ENCODE measurements at regions not wholly inside any gene's neighbourhood (a gene's known extent, or its start where the extent isn't known, plus 50 kb on each side); places are given as distances from the start of the nearest gene placed in this dataset.

DNA sequence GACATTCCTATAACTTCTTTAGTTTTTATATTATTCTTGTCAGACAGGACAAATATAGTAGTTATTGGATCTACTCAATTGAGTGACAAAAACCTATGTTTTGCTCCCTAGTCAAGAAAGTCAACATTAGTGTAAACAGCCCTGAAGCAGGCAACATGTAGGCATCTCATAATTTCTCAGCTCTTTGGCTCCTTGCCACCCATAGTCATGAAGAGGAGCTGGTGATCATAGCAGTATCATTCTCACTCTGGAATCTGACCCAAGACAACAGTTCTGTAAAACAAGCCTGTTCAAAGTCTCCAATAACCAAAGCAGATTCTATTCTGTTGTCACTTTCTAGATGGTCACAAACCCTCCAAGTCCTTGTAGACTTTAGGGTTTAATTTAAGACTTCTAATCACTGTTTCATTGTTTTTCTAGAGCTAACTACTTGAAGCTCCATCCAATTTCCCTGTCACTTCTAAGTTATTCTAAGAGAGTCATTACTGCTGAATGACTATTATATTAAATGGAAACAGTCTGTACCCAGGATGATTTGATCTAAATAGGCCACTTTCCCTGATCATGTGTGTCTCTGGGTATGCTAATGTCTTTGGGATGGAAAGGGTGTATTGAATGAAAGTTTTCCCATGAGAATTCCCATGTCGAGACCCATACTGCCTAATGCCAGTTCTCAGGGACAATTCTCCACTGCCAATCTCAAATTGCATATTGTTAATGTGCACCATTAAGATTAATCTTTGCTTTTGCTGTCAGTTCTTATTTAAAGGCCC is 533.3 kb downstream of the ACTL7B start:
- no peaks in the 10 kb centered on the region for H3K4me1 Mint-ChIP-seq (ENCODE audit: low read depth)
- peaks cover 6% of the 10 kb centered on the region for H3K9me3 Mint-ChIP-seq (ENCODE audit: low read depth)
- no peaks in the 10 kb centered on the region for H3K27me3 Mint-ChIP-seq
- H3K27ac Mint-ChIP-seq: no peak overlapping the region
- H3K36me3 Mint-ChIP-seq: no peaks in the 10 kb centered on the region
- H3K4me3 Mint-ChIP-seq: no peak overlapping the region

DNA sequence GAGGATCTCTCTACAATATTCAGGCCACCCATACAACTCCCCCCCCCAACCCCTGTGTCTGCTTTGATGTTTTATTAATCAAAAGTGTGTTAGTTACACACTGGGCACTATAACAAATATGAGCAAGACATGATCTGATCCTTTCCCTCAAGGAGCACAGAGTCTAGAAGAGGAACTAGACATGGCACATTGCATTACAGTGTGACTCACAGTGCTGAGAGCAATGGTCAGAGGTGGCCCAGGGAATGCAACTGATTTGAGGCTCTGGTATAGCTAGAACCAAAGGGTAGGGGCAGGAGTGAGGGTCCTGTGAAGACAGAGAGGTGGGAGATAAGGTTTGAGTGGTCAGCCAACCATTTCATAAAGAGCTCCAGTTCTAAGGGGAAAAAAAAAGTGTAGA is 539.2 kb downstream of the ACTL7B start:
- Mint-ChIP-seq H3K27ac (no peak overlapping the region), H3K4me1 (ENCODE audit: low read depth) (no peaks in the 10 kb centered on the region), H3K9me3 (ENCODE audit: low read depth) (peaks cover 5% of the 10 kb centered on the region), H3K27me3 (no peaks in the 10 kb centered on the region), H3K4me3 (no peak overlapping the region), H3K36me3 (no peaks in the 10 kb centered on the region)

DNA sequence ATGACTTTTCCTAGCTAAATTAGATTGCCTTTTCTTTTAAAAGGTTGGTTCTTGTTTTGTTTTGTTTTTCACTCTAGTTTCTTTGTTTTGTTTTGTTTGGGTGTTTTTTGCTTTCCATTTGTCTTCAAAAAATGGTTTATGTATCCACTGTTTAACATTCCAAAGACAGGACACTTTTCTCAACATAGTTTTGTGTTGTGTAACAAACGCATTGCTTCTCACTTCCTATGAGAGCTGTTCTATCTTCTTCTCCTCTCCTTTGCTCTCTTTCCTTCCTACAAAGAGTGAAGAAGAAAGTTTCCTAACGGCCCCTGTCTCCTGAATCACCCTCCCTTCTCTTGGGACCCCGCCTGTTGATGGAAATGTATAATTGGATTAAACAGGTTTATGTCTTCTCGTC is 539.7 kb downstream of the ACTL7B start:
- H3K27me3 Mint-ChIP-seq: no peaks in the 10 kb centered on the region
- peaks cover 5% of the 10 kb centered on the region for H3K9me3 Mint-ChIP-seq (ENCODE audit: low read depth)
- no peak overlapping the region for H3K27ac Mint-ChIP-seq
- no peak overlapping the region for H3K4me3 Mint-ChIP-seq
- no peaks in the 10 kb centered on the region for H3K36me3 Mint-ChIP-seq
- no peaks in the 10 kb centered on the region for H3K4me1 Mint-ChIP-seq (ENCODE audit: low read depth)

GRCh38 chr9:108311745-108312144 is 544.0 kb downstream of the ACTL7B start:
- no peaks in the 10 kb centered on the region for H3K36me3 Mint-ChIP-seq
- no peak overlapping the region for H3K4me3 Mint-ChIP-seq
- no peak overlapping the region for H3K27ac Mint-ChIP-seq
- H3K4me1 Mint-ChIP-seq (ENCODE audit: low read depth): no peaks in the 10 kb centered on the region
- no peaks in the 10 kb centered on the region for H3K27me3 Mint-ChIP-seq
- H3K9me3 Mint-ChIP-seq (ENCODE audit: low read depth): peaks cover 9% of the 10 kb centered on the region

GRCh38 chr9:108310202-108310601 is 545.6 kb downstream of the ACTL7B start:
- H3K9me3 Mint-ChIP-seq (ENCODE audit: low read depth): peaks cover 4% of the 10 kb centered on the region
- no peaks in the 10 kb centered on the region for H3K4me1 Mint-ChIP-seq (ENCODE audit: low read depth)
- H3K27ac Mint-ChIP-seq: no peak overlapping the region
- H3K27me3 Mint-ChIP-seq: no peaks in the 10 kb centered on the region
- H3K36me3 Mint-ChIP-seq: no peaks in the 10 kb centered on the region
- no peak overlapping the region for H3K4me3 Mint-ChIP-seq

DNA sequence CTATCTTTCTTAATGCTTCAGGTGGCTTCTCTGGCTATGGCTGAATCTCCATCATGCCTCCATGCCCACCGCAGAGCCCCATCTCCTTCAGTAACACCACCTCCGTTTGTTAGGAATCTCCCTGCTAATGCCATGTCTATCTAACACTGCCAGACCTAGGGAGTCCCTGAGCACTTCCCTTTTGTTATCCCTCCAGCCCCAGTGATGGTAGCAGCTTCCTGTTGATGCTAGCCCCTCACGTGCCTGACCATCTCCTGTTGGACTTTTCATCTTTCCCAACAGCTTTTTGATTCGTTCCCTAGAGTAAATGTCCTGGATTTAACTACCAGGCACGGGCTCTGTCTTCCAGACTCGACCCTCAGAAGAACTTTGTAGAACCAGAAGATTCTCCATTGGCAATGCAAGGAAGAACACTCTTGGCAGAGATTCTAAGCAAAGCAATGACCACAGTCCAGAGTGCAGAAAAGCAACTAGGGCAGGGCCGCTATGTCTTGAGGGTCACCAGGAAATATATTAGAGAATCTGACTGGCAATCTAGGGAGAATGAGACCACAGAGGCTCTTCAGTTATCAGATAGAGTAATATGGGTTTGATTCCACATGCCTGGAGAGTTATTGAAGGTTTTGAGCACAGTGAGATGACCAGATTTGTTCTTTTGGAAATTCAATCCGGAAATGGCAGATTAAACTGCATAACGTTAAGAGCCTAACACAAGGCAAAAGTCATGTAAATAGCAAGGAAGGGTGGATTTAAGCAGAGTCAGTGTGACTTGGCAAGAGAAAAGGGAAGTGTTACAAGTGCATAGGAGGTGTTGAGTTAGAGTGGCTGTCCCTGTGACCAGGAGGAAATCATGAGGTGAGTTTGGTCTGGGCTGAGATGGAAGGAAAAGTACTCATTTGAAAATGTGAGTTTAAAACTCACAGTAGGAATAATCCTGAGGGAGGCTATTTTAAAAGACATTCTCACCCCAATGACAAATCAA is 555.2 kb downstream of the ACTL7B start:
- Mint-ChIP-seq H3K36me3 (no peaks in the 10 kb centered on the region), H3K4me1 (ENCODE audit: low read depth) (no peaks in the 10 kb centered on the region), H3K4me3 (no peak overlapping the region), H3K27me3 (no peaks in the 10 kb centered on the region), H3K27ac (no peak overlapping the region), H3K9me3 (ENCODE audit: low read depth) (no peaks in the 10 kb centered on the region)

DNA sequence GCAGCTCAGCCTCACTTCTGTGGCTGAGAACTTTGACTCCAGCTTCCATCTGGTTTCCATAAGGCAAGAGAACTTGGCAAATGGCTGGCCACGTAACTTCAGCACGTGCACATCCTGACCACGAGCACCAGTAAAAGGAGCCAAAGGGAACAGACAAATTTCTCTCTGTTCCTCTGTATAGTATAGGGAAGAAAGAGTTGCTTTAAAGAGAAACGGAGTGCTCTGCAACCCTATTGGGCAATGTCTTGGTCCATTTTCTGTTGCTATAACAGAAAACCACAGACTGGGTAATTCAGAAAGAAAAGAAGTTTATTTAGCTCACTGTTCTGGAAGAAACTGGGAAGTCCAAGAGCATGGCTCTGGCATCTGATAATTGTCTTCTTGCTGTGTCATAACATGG is 558.7 kb downstream of the ACTL7B start:
- Mint-ChIP-seq H3K9me3 (ENCODE audit: low read depth) (peaks cover 5% of the 10 kb centered on the region), H3K27me3 (no peaks in the 10 kb centered on the region), H3K4me1 (ENCODE audit: low read depth) (no peaks in the 10 kb centered on the region), H3K36me3 (no peaks in the 10 kb centered on the region), H3K4me3 (no peak overlapping the region), H3K27ac (no peak overlapping the region)

DNA sequence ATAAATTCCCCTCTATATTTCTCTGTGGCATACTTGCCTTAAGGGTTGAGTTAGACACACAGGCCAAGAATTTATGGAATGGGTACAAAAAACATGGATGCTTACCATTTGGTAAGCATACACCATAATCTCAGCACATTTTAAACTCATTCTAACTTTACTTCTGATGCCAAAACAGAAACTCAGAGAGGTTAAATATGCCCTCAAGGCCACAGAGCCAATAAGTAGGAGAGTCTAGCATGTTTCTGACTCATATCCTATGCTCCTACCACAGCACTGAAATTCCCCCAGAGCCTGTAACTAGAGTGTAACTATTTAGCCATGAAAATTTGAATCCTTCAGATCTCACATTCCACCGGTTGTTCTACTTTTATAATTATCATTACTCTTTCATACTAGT is 559.7 kb downstream of the ACTL7B start:
- Mint-ChIP-seq H3K9me3 (ENCODE audit: low read depth) (peaks cover 5% of the 10 kb centered on the region), H3K4me3 (no peak overlapping the region), H3K4me1 (ENCODE audit: low read depth) (no peaks in the 10 kb centered on the region), H3K27ac (no peak overlapping the region), H3K36me3 (no peaks in the 10 kb centered on the region), H3K27me3 (no peaks in the 10 kb centered on the region)

GRCh38 chr9:108291586-108291932 is 564.2 kb downstream of the ACTL7B start:
- Mint-ChIP-seq H3K27me3 (no peaks in the 10 kb centered on the region), H3K36me3 (no peaks in the 10 kb centered on the region), H3K9me3 (ENCODE audit: low read depth) (peaks cover 5% of the 10 kb centered on the region), H3K27ac (no peak overlapping the region), H3K4me3 (no peak overlapping the region), H3K4me1 (ENCODE audit: low read depth) (no peaks in the 10 kb centered on the region)

DNA sequence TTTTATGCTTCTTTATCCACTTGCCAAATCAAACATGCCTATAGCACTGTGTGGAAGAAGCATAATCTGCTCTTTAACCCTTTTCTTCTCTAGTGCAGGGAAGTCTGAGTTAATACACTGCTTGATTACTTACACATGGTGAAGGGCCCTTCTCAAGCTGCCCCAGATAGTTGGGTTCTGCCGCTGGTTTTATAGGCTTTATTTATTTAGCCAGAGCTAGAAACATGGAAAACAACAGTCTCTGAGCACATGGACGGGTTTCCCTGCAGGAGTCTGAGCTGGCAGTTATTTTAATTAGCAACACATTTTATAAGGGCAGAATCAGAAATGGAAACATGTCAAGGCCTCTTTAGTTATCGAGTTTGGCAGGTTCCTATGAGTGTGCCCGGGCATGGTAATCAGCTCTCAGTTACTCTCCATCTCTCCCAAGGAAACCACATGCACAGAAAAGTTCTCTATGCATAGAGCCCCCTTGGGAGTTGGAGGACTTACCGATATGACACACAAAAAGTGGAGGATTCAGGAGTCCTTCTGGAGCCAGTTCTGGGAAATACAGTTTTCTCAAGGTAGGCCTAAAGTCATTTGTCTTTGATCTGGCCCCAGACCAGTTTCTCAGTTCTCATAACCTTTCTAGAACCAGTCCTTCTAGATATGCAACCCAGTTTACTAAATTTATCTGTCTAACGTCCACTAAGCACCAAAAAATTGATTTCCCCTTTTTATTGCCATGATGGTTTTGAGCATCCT is 564.8 kb downstream of the ACTL7B start:
- no peaks in the 10 kb centered on the region for H3K36me3 Mint-ChIP-seq
- H3K4me1 Mint-ChIP-seq (ENCODE audit: low read depth): no peaks in the 10 kb centered on the region
- H3K4me3 Mint-ChIP-seq: no peak overlapping the region
- peaks cover 5% of the 10 kb centered on the region for H3K9me3 Mint-ChIP-seq (ENCODE audit: low read depth)
- H3K27me3 Mint-ChIP-seq: no peaks in the 10 kb centered on the region
- no peak overlapping the region for H3K27ac Mint-ChIP-seq

- Mint-ChIP-seq H3K27me3 (no peaks in the 10 kb centered on the region), H3K27ac (no peak overlapping the region), H3K9me3 (ENCODE audit: low read depth) (no peaks in the 10 kb centered on the region), H3K36me3 (no peaks in the 10 kb centered on the region), H3K4me1 (ENCODE audit: low read depth) (no peaks in the 10 kb centered on the region), H3K4me3 (no peak overlapping the region)
These were observed 569.1 kb downstream of the ACTL7B start for GRCh38 chr9:108286638-108287206.

DNA sequence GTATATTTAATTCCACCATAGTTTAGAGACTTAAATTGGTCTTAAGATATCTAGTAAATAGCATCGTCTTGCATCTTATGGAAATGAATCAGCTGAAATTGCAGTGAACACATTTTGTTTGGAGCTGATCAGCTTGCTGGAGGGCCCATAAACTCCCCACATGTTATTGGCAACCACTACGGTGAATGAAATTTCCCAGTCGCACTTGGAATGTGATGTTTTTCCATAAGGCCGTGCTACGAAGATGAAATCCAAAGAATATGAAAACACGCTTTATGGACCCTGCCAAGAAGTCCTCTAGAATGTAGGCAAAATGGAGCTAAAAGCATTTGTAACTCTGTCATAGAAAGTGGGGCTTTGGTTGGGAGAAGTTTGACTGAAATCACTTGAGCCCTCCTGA is 572.1 kb downstream of the ACTL7B start:
- no peaks in the 10 kb centered on the region for H3K4me1 Mint-ChIP-seq (ENCODE audit: low read depth)
- no peak overlapping the region for H3K27ac Mint-ChIP-seq
- no peaks in the 10 kb centered on the region for H3K36me3 Mint-ChIP-seq
- H3K9me3 Mint-ChIP-seq (ENCODE audit: low read depth): peaks cover 5% of the 10 kb centered on the region
- H3K4me3 Mint-ChIP-seq: no peak overlapping the region
- H3K27me3 Mint-ChIP-seq: peaks cover 1% of the 10 kb centered on the region

- no peak overlapping the region for H3K4me3 Mint-ChIP-seq
- H3K27me3 Mint-ChIP-seq: peaks cover 1% of the 10 kb centered on the region
- H3K27ac Mint-ChIP-seq: no peak overlapping the region
- peaks cover 5% of the 10 kb centered on the region for H3K9me3 Mint-ChIP-seq (ENCODE audit: low read depth)
- no peaks in the 10 kb centered on the region for H3K4me1 Mint-ChIP-seq (ENCODE audit: low read depth)
- H3K36me3 Mint-ChIP-seq: no peaks in the 10 kb centered on the region
These were observed 572.9 kb downstream of the ACTL7B start for GRCh38 chr9:108282872-108283271.

DNA sequence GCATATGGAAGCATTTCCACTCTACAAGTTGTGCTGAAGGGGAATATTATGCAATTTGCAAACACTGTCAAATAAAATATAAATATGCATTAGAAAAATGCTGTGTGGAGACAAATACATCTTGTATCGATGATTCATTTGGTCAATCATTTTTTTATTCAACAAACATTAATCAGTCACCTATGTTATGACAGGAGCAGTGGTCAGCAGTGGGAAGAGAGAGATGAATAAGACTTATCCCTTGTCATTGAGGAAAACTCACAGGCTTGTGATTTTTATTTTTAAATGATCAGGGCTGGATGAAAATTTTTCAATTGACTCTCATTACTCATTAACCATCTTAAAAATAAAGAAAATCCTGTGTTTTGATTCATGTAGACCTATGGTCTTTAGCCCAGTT is 574.1 kb downstream of the ACTL7B start:
- Mint-ChIP-seq H3K36me3 (no peaks in the 10 kb centered on the region), H3K27ac (no peak overlapping the region), H3K27me3 (peaks cover 1% of the 10 kb centered on the region), H3K4me3 (no peak overlapping the region), H3K4me1 (ENCODE audit: low read depth) (no peaks in the 10 kb centered on the region), H3K9me3 (ENCODE audit: low read depth) (peaks cover 8% of the 10 kb centered on the region)

GRCh38 chr9:108278341-108278740 is 577.4 kb downstream of the ACTL7B start:
- peaks cover 1% of the 10 kb centered on the region for H3K27me3 Mint-ChIP-seq
- H3K36me3 Mint-ChIP-seq: no peaks in the 10 kb centered on the region
- H3K9me3 Mint-ChIP-seq (ENCODE audit: low read depth): peaks cover 17% of the 10 kb centered on the region
- no peaks in the 10 kb centered on the region for H3K4me1 Mint-ChIP-seq (ENCODE audit: low read depth)
- H3K4me3 Mint-ChIP-seq: no peak overlapping the region
- H3K27ac Mint-ChIP-seq: no peak overlapping the region

Measured in activated naive CD8-positive, alpha-beta T cell (primary cell).